Liver (tissue), 3 donors: ENCODE measurements at regions not wholly inside any gene's neighbourhood (a gene's known extent, or its start where the extent isn't known, plus 50 kb on each side); places are given as distances from the start of the nearest gene placed in this dataset.

Experiments used
- EGR1 ChIP-seq, 2 donors: IDR thresholded peaks; 2 replicates each; pipeline ENCODE4 v1.6.1; 2016 to 2018; ENCODE audit warnings: antibody characterized with exemption in 2 of 2, low read depth in 2 of 2
- HNF4A ChIP-seq, 2 donors: conservative IDR thresholded peaks; 2 replicates each; pipeline ENCODE4 v1.6.1; 2016; ENCODE audit warnings: antibody characterized with exemption in 2 of 2, mild to moderate bottlenecking in 2 of 2
- JUND ChIP-seq, 2 donors: IDR thresholded peaks; 2 replicates each; pipeline ENCODE4 v1.6.1; 2016; ENCODE audit warnings: antibody characterized with exemption in 2 of 2
- RAD21 ChIP-seq, 2 donors: IDR thresholded peaks; 2 replicates each; pipeline ENCODE4 v1.6.1; 2016; ENCODE audit warnings: antibody characterized with exemption in 2 of 2, mild to moderate bottlenecking in 2 of 2
- SP1 ChIP-seq: IDR thresholded peaks from 2 replicates; pipeline ENCODE4 v1.6.1; 2018; ENCODE audit warnings: antibody characterized with exemption, mild to moderate bottlenecking
- YY1 ChIP-seq: IDR thresholded peaks from 2 replicates; pipeline ENCODE4 v1.6.1; 2016; ENCODE audit warnings: antibody characterized with exemption, mild to moderate bottlenecking
- TF ChIP-seq, protein P1 (sequence below): fragments of 150-350 bp; IDR thresholded peaks from 2 replicates; pipeline ENCODE4 v1.5.1; 2017; ENCODE audit warnings: improper control_type of control experiment, low read depth, low read length; ENCODE audit not compliant: missing input control
- TF ChIP-seq, protein P2 (sequence below): IDR thresholded peaks from 2 replicates; pipeline ENCODE4 v1.6.1; 2016; ENCODE audit warnings: antibody characterized with exemption
- TF ChIP-seq, protein P3 (sequence below): IDR thresholded peaks from 2 replicates; pipeline ENCODE4 v1.6.1; 2016; ENCODE audit warnings: antibody characterized with exemption
- donor health status: healthy.
- donor health status: healthy.

DNA sequence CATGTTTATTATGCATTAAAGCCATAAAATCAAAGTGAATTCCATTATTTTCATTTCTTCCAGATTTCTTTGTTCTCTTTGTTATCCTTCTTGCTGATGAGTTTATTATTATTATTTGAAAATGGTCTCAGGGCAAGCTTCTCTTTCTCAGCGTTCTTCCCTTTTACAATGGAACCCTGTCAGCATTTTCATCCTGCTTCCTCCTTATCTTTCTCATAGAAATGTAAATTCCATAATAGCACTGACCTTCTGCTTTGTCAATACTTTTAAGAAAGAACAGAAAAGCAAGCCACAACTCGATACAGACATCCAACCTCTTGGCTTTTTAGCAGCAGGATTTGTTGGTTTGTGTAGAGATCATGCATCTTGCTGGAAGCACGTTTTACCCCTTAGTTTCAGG, 114.0 kb upstream of the BASP1 start:
- TF ChIP-seq SP1 (no peak), EGR1 (IDR thresholded peaks at IDR 0.05; ENCODE audit: low read depth in 2 of 2) (no peak), RAD21 (IDR thresholded peaks at IDR 0.05) (no peak), HNF4A (conservative IDR thresholded peaks at IDR 0.05) (no peak), YY1 (no peak), JUND (IDR thresholded peaks at IDR 0.05) (no peak)
- TF ChIP-seq, protein P1, sequence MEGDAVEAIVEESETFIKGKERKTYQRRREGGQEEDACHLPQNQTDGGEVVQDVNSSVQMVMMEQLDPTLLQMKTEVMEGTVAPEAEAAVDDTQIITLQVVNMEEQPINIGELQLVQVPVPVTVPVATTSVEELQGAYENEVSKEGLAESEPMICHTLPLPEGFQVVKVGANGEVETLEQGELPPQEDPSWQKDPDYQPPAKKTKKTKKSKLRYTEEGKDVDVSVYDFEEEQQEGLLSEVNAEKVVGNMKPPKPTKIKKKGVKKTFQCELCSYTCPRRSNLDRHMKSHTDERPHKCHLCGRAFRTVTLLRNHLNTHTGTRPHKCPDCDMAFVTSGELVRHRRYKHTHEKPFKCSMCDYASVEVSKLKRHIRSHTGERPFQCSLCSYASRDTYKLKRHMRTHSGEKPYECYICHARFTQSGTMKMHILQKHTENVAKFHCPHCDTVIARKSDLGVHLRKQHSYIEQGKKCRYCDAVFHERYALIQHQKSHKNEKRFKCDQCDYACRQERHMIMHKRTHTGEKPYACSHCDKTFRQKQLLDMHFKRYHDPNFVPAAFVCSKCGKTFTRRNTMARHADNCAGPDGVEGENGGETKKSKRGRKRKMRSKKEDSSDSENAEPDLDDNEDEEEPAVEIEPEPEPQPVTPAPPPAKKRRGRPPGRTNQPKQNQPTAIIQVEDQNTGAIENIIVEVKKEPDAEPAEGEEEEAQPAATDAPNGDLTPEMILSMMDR: no peak
- TF ChIP-seq, protein P2, sequence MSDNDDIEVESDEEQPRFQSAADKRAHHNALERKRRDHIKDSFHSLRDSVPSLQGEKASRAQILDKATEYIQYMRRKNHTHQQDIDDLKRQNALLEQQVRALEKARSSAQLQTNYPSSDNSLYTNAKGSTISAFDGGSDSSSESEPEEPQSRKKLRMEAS: no peak
- TF ChIP-seq, protein P3, sequence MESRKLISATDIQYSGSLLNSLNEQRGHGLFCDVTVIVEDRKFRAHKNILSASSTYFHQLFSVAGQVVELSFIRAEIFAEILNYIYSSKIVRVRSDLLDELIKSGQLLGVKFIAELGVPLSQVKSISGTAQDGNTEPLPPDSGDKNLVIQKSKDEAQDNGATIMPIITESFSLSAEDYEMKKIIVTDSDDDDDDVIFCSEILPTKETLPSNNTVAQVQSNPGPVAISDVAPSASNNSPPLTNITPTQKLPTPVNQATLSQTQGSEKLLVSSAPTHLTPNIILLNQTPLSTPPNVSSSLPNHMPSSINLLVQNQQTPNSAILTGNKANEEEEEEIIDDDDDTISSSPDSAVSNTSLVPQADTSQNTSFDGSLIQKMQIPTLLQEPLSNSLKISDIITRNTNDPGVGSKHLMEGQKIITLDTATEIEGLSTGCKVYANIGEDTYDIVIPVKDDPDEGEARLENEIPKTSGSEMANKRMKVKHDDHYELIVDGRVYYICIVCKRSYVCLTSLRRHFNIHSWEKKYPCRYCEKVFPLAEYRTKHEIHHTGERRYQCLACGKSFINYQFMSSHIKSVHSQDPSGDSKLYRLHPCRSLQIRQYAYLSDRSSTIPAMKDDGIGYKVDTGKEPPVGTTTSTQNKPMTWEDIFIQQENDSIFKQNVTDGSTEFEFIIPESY: no peak
